ENCODE measurements at regions not wholly inside any gene's neighbourhood (a gene's known extent, or its start where the extent isn't known, plus 50 kb on each side); places are given as distances from the start of the nearest gene placed in this dataset.

DNA sequence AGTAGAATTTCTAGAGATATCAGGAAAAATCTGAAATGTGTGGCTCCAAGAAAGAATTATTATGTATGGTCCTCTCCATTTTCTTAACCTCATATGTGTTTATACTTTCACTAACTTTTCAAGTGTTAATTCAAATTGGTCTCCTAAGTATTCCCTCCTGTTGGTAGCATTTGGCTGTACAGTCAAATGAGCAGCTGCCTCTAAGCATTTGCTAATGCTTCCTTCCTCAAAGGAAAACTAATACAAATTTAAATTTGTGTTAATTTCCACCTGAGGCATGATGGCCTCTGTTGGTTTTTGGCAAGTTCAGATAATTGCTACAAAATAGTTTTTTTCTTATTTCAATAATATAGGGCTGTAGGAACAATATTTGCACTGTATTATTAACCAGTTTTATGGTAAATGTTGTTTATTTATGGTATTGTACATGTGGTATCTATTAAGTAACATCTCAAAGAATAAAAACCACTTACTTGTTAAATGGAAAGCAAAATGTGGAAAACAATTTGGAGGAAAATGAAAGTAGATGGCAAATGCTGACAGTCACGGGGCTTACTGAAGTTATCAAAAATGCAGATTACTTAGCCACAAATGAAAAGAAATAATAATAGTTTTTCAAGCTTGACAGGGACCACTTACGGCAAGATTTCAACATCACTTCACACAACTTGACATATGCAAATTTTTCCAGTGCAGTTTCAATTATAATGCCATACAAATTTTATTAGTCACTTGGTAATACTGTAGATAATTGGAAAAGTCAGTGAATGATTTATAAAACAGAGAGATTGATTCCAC lies 299.3 kb upstream of the MEOX2 start:
- ATAC-seq (no peak), DNase-seq (no peak)
- in situ Hi-C loops (cut with MboI; ENCODE audit: low sequenced_read_pairs in 4 of 4) (no loop called here), intact Hi-C loops (cut with DNase I; ENCODE audit: low total_unique reads) (no loop called here)
- H3K36me3 ChIP-seq: no peaks in the 10 kb centered on the region
- no peak for TF ChIP-seq POLR2A (IDR thresholded peaks at IDR 0.05)
- TF ChIP-seq, protein P1, sequence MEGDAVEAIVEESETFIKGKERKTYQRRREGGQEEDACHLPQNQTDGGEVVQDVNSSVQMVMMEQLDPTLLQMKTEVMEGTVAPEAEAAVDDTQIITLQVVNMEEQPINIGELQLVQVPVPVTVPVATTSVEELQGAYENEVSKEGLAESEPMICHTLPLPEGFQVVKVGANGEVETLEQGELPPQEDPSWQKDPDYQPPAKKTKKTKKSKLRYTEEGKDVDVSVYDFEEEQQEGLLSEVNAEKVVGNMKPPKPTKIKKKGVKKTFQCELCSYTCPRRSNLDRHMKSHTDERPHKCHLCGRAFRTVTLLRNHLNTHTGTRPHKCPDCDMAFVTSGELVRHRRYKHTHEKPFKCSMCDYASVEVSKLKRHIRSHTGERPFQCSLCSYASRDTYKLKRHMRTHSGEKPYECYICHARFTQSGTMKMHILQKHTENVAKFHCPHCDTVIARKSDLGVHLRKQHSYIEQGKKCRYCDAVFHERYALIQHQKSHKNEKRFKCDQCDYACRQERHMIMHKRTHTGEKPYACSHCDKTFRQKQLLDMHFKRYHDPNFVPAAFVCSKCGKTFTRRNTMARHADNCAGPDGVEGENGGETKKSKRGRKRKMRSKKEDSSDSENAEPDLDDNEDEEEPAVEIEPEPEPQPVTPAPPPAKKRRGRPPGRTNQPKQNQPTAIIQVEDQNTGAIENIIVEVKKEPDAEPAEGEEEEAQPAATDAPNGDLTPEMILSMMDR (IDR thresholded peaks at IDR 0.05 in 4 of 5, conservative IDR thresholded peaks at IDR 0.05 in 1 of 5): peak in 1 of 5 experiments; percentile 11
- no peaks in the 10 kb centered on the region for H3K4me1 ChIP-seq
- no peak overlapping the region for H3K4me3 ChIP-seq
- no peak overlapping the region for H3K27ac ChIP-seq
- no peaks in the 10 kb centered on the region for H3K9me3 ChIP-seq
- H3K27me3 ChIP-seq: no peaks in the 10 kb centered on the region

DNA sequence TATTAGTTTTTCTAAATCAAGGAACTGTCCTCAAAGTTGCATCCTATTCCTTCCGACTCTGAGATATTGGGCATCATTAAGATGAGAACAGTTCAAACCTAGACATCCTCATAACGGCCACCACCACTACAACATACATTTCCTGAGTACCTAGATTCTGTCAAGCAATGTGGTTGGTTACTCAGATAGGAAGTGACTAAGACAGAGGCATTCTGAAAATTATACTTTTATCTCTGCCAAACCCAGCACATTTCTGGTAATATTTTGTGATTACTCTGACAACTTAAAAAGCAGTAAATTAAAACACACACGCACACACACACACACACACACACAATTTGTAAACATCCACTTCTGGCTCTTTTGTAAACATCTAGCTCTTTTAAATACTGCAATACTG lies 291.2 kb upstream of the MEOX2 start:
- Histone ChIP-seq H3K36me3 (no peaks in the 10 kb centered on the region), H3K27me3 (no peaks in the 10 kb centered on the region), H3K4me3 (no peak overlapping the region), H3K4me1 (no peaks in the 10 kb centered on the region), H3K27ac (no peak overlapping the region), H3K9me3 (no peaks in the 10 kb centered on the region)
- DNase-seq: no peak
- no peak for TF ChIP-seq POLR2A (IDR thresholded peaks at IDR 0.05)
- TF ChIP-seq, protein P1 (IDR thresholded peaks at IDR 0.05 in 4 of 5, conservative IDR thresholded peaks at IDR 0.05 in 1 of 5): no peak
- in situ Hi-C loops (cut with MboI; ENCODE audit: low sequenced_read_pairs in 4 of 4) (no loop called here), intact Hi-C loops (cut with DNase I; ENCODE audit: low total_unique reads) (no loop called here)
- ATAC-seq: no peak

DNA sequence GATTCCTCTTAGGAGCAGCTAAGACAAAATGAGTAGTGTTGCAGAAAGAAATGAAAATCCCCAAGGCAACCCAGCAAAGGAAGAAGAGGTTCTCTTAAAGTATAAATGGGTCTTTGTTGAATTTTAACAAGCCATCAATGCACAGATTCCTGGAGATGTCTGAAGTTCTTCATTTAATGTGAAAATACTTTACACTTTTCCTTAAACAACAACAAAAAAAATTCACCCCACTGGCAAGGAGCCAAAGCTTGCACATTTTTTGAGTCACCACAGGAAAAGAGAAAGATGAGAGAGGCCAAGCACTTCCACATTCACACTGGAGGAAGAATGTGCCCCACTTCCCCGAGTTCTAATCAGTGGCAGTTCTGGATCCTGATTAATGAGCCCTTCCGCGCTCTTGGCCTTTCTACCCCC lies 286.4 kb upstream of the MEOX2 start:
- Histone ChIP-seq H3K36me3 (no peaks in the 10 kb centered on the region), H3K27ac (no peak overlapping the region), H3K4me1 (no peaks in the 10 kb centered on the region), H3K4me3 (no peak overlapping the region), H3K27me3 (no peaks in the 10 kb centered on the region), H3K9me3 (no peaks in the 10 kb centered on the region)
- intact Hi-C loops (cut with DNase I; ENCODE audit: low total_unique reads): no loop called here
- in situ Hi-C loops (cut with MboI; ENCODE audit: low sequenced_read_pairs in 4 of 4): no loop called here
- DNase-seq (peak in 1 of 2 donors; percentile 14), ATAC-seq (no peak)
- TF ChIP-seq, protein P1 (IDR thresholded peaks at IDR 0.05 in 4 of 5, conservative IDR thresholded peaks at IDR 0.05 in 1 of 5): no peak
- no peak for TF ChIP-seq POLR2A (IDR thresholded peaks at IDR 0.05)

DNA sequence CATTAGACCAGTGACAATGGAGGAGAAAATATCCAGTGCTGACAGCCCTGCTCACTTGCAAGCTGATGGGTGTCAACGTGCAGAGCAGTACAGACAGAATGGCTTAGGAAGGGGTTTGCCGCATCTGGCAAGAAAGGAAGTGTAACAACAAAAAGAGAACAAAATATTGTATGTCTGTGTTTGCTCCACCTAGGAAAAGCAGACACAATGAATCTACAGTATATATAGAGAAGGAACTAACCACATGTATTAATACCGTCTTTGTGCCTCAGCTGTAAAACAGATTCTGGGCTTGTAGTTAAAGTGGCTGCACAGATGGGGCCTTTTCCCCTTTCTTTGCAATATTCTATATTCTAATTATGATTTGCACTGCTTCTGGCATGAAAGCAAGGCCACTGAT lies 281.1 kb upstream of the MEOX2 start:
- no peak for ATAC-seq
- DNase-seq: no peak
- TF ChIP-seq, protein P1 (IDR thresholded peaks at IDR 0.05 in 4 of 5, conservative IDR thresholded peaks at IDR 0.05 in 1 of 5): no peak
- TF ChIP-seq POLR2A (IDR thresholded peaks at IDR 0.05): no peak
- Histone ChIP-seq H3K27me3 (no peaks in the 10 kb centered on the region), H3K36me3 (no peaks in the 10 kb centered on the region), H3K4me3 (no peak overlapping the region), H3K27ac (no peak overlapping the region), H3K4me1 (no peaks in the 10 kb centered on the region), H3K9me3 (no peaks in the 10 kb centered on the region)
- intact Hi-C loops (cut with DNase I; ENCODE audit: low total_unique reads): no loop called here
- in situ Hi-C loops (cut with MboI; ENCODE audit: low sequenced_read_pairs in 4 of 4): no loop called here

DNA sequence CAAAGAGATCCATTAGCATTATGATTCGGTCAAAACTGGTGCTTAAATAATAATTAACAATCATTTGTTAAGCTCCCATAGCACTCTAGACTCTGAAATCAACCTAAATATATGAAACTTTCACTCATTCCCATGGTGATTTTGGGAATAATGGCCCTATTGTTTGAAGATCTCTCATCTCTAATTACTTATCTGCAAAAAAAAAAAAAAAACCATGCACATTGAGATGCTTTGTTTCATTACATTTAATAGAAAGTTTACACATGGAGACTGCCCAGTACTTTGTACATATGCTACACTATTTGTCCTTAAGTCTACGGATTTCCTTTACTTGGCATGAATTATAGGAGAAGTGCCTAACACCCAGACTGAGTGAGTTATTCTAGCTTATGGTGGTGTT lies 280.6 kb upstream of the MEOX2 start:
- Histone ChIP-seq H3K27me3 (no peaks in the 10 kb centered on the region), H3K36me3 (no peaks in the 10 kb centered on the region), H3K4me1 (no peaks in the 10 kb centered on the region), H3K27ac (no peak overlapping the region), H3K9me3 (no peaks in the 10 kb centered on the region), H3K4me3 (no peak overlapping the region)
- intact Hi-C loops (cut with DNase I; ENCODE audit: low total_unique reads) (no loop called here), in situ Hi-C loops (cut with MboI; ENCODE audit: low sequenced_read_pairs in 4 of 4) (no loop called here)
- ATAC-seq (no peak), DNase-seq (no peak)
- no peak for TF ChIP-seq POLR2A (IDR thresholded peaks at IDR 0.05)
- TF ChIP-seq, protein P1 (IDR thresholded peaks at IDR 0.05 in 4 of 5, conservative IDR thresholded peaks at IDR 0.05 in 1 of 5): no peak
